SH-SY5Y (cell line): ENCODE measurements at regions not wholly inside any gene's neighbourhood (a gene's known extent, or its start where the extent isn't known, plus 50 kb on each side); places are given as distances from the start of the nearest gene placed in this dataset.
A peak's percentile ranks its signal among the peaks of the same experiment; 100 is the strongest.

ENCODE experiments used
- GATA2 ChIP-seq: IDR thresholded peaks from 2 replicates; pipeline ENCODE4 v1.6.1; 2011; ENCODE audit warnings: mild to moderate bottlenecking, low read depth, low read length
- GATA3 ChIP-seq: IDR thresholded peaks from 2 replicates; pipeline ENCODE4 v1.6.1; 2011; ENCODE audit warnings: low read depth, mild to moderate bottlenecking, low read length, moderate library complexity

- TF ChIP-seq GATA2 = peak; percentile 59
- TF ChIP-seq GATA3 = no peak
These were observed 54.6 kb downstream of the ZFP36L2 start for GRCh38 chr2:43171789-43172188.

DNA sequence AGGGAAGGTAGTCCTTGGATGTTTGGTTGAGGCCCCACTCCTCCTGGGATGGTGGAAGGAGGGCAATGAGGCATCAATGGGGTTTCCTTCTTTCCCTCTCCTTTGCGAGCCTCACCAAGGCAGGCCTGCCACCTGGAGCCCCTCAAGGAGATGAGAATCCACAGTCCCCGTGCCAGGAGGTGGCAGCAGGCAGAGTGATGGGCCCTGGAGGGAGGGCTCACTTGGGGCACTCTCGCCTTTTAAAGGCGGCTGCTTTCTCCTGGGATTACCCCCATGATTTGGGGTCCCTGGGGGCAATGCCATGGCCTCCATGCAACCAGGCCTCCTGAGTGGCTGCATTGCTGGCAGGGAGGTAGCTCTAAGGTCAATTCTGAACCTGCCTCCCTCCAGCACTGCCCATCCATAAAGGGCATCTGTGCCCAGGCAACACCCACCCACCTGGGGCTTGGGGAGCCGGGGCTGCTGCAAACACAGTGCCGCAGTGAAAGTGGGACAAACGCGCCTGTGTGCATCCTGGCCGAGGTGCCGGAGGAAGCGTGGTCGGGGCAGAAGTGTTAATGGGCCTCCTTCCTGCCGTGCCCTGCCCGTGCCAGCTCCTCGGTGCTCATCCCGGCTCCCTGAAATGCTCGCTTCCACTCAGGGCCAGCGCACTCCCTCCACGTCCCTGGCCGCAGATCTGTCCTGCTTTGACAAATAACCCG, 55.9 kb downstream of the ZFP36L2 start:
- TF ChIP-seq GATA2 (no peak), GATA3 (no peak)

DNA sequence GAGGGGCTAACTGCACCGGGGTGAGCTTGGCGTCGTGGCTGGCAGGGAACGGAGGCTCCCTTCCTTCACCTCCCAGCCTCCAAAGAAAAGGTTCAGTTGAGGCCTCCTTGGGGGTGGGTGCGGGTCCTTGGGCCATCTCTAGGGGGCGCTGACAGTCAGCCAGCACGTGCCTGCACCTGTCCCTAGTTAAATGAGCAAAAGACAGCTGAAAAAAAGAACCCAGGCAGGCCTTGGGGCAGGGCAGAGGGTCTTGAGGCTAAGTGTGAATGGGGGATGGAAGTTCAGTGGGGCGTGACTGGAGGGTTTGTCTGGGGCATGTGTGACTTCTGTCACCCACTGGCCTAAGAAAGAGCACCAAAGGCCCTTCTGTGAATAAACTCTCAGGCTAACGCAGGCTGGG, 56.4 kb downstream of the ZFP36L2 start:
- TF ChIP-seq GATA2 (no peak), GATA3 (no peak)

GRCh38 chr2:43169099-43169945, 57.1 kb downstream of the ZFP36L2 start:
- TF ChIP-seq GATA2 (no peak), GATA3 (no peak)

GRCh38 chr2:43168016-43168369, 58.4 kb downstream of the ZFP36L2 start:
- no peak for TF ChIP-seq GATA3
- TF ChIP-seq GATA2 = no peak

- TF ChIP-seq GATA3 = no peak
- TF ChIP-seq GATA2 = no peak
These were observed 60.9 kb downstream of the ZFP36L2 start for GRCh38 chr2:43165378-43166069.

DNA sequence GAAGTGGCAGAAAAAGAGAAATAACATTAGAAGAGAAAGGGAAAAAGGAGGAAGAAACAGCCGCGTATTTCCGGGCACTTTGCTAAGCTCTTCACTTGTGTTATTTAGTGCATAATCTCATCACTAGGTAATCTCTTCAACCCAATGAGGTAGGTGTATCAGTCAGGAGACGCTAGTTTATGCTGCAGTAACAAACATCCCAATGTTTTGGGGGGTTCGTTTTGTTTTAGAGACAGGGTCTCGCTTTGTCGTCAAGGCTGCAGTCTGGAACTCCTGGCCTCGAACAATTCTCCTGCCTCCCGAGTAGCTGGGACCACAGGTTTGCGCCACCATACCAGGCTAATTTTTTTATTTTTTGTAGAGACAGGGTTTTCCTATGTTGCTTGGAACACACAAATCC, 61.7 kb downstream of the ZFP36L2 start:
- no peak for TF ChIP-seq GATA2
- no peak for TF ChIP-seq GATA3

DNA sequence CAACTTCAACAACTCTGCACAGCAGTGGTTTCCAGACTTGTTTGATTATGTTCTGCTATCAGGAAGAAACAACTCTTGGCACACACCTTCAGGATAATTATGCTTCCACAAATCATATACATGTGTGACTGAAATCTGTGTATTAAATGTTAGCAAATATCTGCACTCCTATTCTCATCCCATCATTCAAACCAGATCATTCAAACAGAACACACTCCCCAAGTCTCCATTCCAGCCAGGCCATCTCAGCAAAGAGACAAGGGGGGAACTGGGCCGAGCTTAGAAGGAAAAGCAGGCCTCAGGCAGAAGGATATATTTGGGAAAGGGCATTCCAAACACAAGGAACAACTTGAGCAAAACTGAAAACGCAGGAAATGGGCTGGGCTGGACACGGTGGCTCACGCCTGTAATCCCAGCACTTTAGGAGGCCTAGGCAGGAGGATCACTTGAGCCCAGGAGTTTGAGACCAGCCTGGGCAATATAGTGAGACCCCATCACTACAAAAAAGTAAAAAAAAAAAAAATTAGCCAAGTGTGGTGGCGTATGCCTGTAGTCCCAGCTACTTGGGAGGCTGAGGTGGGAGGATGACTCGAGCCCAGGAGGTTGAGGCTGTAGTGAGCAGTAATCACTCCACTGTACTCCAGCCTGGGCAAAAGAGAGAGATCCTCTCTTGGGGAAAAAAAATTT, 62.7 kb downstream of the ZFP36L2 start:
- TF ChIP-seq GATA3 (no peak), GATA2 (no peak)

DNA sequence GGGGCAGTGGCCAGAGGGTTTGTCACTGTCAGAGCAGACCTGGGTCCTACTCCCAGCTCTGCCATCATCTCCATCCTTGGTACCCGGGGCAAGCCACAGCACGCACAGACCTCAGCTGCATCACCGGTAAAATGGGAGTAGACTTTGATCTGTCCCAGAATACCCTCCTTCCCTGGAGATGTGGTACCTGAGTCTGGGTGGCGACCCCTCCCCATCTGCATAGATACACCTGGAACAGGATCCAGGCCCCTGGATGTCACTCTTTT, 64.0 kb downstream of the ZFP36L2 start:
- no peak for TF ChIP-seq GATA2
- TF ChIP-seq GATA3 = no peak

DNA sequence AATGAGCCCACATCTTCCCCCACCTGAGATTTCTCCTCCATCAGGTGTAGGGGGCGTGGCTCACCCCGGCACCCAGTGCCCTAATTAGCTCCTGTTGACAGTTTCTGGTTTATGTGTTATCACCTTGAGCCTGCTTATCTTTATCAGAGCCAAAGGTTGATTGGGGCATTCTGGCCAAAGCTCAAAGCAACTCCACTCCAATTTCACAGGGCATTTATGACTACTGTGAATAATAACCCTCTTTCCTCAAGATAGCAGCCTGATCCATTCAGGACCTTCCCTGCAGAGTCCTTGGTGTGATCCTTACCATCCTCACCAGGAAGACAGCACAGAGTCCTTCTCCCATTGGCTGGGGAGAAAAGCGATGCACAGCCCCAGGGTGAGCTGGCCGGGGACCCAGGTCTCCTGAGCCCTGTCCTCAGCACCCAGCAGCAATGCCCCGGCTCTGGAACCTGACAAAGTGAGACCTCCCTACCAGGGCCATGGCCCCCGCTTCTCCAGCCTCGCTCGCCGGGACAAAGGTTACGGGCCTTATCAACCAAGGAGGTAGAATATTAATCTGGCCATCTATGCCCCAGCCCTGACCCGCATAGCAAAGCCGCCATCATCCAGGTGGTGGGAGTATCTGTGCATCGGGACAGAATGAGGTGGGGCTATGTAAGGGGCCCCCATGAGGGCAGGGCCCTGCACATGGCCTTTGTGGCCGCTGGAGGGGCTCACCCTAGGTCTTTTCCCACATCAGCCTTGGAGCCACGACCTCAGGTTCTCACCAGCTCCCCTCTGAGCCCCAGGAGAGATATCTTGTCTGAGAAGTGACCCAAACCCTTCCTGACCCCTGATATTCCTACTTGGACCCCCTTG, 64.5 kb downstream of the ZFP36L2 start:
- no peak for TF ChIP-seq GATA2
- no peak for TF ChIP-seq GATA3

GRCh38 chr2:43160778-43161177, 65.6 kb downstream of the ZFP36L2 start:
- TF ChIP-seq GATA3 (no peak), GATA2 (no peak)

DNA sequence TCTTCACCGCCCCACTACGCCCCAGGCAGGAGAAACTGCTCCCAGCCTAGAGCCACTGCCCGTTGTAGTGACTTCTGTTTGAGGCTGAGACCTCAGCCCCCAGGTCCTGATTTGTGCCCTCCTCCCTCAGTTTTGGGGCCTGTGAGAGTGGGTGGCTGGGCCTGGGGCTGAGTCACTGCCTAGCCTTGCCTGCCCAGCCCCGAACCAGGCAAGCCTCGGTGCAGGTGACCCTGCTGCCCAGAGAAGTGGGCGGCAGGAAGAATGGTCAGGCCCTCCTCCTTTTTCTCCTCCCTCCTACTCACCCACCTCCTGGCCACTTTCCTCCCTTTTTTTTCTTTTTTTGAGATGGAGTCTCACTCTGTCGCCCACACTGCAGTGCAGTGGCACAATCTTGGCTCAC, 66.6 kb downstream of the ZFP36L2 start:
- TF ChIP-seq GATA3 (no peak), GATA2 (no peak)

DNA sequence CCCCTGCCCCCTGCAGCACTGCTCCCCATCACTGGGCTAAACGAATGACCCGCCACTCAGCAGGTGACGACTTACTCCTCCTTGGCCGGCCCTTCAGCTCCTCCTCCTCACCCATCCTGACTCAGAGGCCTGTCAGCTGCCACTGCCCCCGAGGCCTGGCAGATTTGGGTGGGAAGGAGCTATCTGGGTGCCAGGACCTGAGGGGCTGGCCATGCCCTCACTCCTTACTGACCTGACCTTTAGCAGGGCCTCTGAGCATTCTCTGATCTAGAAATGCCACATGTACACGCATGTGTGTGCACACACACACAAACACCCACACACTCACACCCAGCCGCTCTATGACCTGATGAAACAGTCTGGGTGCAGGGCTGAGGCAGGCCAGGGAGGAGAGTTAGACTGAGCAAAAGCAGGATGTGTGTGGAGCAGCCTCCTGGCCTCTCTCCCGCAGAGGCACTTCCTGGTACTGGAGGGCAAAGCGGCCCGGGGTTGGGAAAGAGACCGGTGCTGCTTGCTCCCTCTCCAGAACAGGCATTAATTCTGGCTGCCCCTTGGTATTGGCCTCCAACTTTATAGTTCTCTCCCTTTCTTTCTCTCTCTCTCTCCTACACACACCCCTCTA, 68.0 kb downstream of the ZFP36L2 start:
- TF ChIP-seq GATA2 (no peak), GATA3 (no peak)

DNA sequence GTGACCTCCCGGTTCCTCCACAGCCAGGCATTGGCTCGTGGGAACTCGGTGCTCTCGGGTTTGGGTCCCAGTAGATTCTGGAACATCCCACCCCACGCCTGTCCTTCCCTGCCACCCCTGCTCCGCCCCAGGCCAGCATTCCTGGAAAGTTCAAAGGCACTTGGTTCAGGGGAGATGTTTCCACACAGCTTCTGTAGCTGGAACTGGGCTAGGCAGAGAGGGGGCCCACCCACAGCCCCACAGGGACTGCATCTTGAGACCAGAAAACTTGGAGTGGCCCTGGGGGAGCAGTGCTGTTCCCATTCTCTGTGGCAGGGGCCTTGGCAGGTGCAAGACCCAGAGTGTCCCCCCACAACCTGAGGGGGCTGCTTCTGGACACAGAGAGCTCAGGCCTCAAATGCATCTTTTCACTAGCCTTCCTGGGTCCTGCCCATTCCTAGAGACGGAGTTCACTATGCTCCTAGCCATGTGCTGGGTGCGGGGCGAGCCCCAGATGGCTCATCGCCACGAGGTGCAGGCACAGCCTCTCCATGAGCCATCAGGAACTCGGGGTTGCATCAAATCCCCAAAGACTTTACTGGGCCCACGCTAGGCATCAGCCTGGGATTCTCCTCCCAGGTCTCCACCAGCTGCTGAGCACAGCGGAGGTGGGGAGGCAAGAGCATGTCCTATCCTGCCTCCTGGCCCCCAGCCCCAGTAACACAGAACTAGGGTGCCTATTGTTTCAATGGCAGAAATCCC, 68.7 kb downstream of the ZFP36L2 start:
- no peak for TF ChIP-seq GATA3
- TF ChIP-seq GATA2 = no peak
